A549 (cell line): ENCODE measurements at regions not wholly inside any gene's neighbourhood (a gene's known extent, or its start where the extent isn't known, plus 50 kb on each side); places are given as distances from the start of the nearest gene placed in this dataset.

Experiments used
- ATAC-seq, 2 experiments: fragments of 200-7000 bp in 1 of 2; fragments of >200 bp in 1 of 2; cut with Nextera tagmentation in 1 of 2; cut with Tn5 transposase in 1 of 2; 3 replicates each; pipeline versions ENCODE4 v1.8.0 to v1.9.1; 2018 to 2020; ENCODE audit warnings: mild to moderate bottlenecking in 1 of 2, moderate library complexity in 1 of 2
- CTCF ChIA-PET: fragments of 300-600 bp; sonication (Branson Sonifier 250); formaldehyde crosslinking; extraction: SDS; loops from one replicate; lab custom pipeline; 2021; ENCODE audit warnings: antibody characterized with exemption, inconsistent platforms; lab: Yijun Ruan, JAX
- POLR2A ChIA-PET: fragments of 350-600 bp; formaldehyde crosslinking; extraction: SDS; loops from one replicate; lab custom pipeline; 2021; ENCODE audit warnings: antibody characterized with exemption, inconsistent platforms; lab: Yijun Ruan, JAX
- DNase-seq, 2 experiments: peaks; one replicate each; pipeline versions ENCODE4 v3.0.0 to v3.0.0-alpha.2; 2011 to 2016; ENCODE audit warnings: low read depth in 1 of 2, low spot score in 1 of 2
- FAIRE-seq: peaks from 2 replicates; lab custom pipeline; 2011; peaks lifted over from hg19 to GRCh38; lab: Jason Lieb, UNC
- H3K27ac ChIP-seq, 2 experiments: fragments of >200 bp; sonication (Bioruptor Twin); formaldehyde crosslinking; 3 replicates each; pipeline ENCODE4 v1.5.1; 2016 to 2017
- H3K4me1 ChIP-seq: fragments of >200 bp; sonication (Bioruptor Twin); formaldehyde crosslinking; 3 replicates; pipeline ENCODE4 v1.6.1; 2016
- H3K4me2 ChIP-seq: fragments of >200 bp; sonication (Bioruptor Twin); formaldehyde crosslinking; 3 replicates; pipeline ENCODE4 v1.6.1; 2016
- H3K4me3 ChIP-seq: fragments of >200 bp; sonication (Bioruptor Twin); formaldehyde crosslinking; 3 replicates; pipeline ENCODE4 v1.5.1; 2016
- H3K9me3 ChIP-seq: fragments of >200 bp; sonication (Bioruptor Twin); formaldehyde crosslinking; 3 replicates; pipeline ENCODE4 v1.6.1; 2016
- CEBPB ChIP-seq, 2 experiments: fragments of >200 bp in 1 of 2; sonication (Bioruptor Twin) in 1 of 2; formaldehyde crosslinking in 1 of 2; IDR thresholded peaks; 2 replicates each; pipeline ENCODE4 v1.6.1; 2012 to 2016
- CTCF ChIP-seq: fragments of >200 bp; sonication (Bioruptor Twin); formaldehyde crosslinking; IDR thresholded peaks from 3 replicates; pipeline ENCODE4 v1.5.1; 2016
- FOXS1 ChIP-seq: fragments of 250-450 bp; sonication (Bioruptor Pico); IDR thresholded peaks from 2 replicates; pipeline ENCODE4 v1.5.0; 2020; ENCODE audit warnings: mild to moderate bottlenecking, moderate library complexity
- HEYL ChIP-seq: fragments of 250-450 bp; sonication (Bioruptor Pico); IDR thresholded peaks from 2 replicates; pipeline ENCODE4 v1.8.0; 2021; ENCODE audit warnings: mild to moderate bottlenecking, moderate library complexity
- KDM1A ChIP-seq: fragments of 200-600 bp; sonication (generic); IDR thresholded peaks from 2 replicates; pipeline ENCODE4 v1.6.1; 2016; ENCODE audit warnings: low read depth, mild to moderate bottlenecking
- NPAS2 ChIP-seq: fragments of 250-450 bp; sonication (Bioruptor Pico); IDR thresholded peaks from 2 replicates; pipeline ENCODE4 v1.8.0; 2022; ENCODE audit warnings: mild to moderate bottlenecking, moderate library complexity, borderline replicate concordance
- NR3C1 ChIP-seq: fragments of >200 bp; sonication (Bioruptor Twin); formaldehyde crosslinking; IDR thresholded peaks from 3 replicates; pipeline ENCODE4 v1.6.1; 2017
- POLR2AphosphoS2 ChIP-seq: conservative IDR thresholded peaks from 2 replicates; pipeline ENCODE4 v1.6.1; 2012; ENCODE audit warnings: low read length, improper control_type of control experiment, inconsistent platforms
- RAD21 ChIP-seq, 2 experiments: fragments of >200 bp in 1 of 2; sonication (Bioruptor Twin) in 1 of 2; formaldehyde crosslinking in 1 of 2; IDR thresholded peaks in 1 of 2; conservative IDR thresholded peaks in 1 of 2; 2 replicates in 1 of 2; 3 replicates in 1 of 2; pipeline ENCODE4 v1.6.1; 2012 to 2018; ENCODE audit warnings: inconsistent platforms in 1 of 2
- REST ChIP-seq: fragments of 200-600 bp; sonication (generic); IDR thresholded peaks from 2 replicates; pipeline ENCODE4 v1.6.1; 2016; ENCODE audit warnings: antibody characterized with exemption, mild to moderate bottlenecking, moderate library complexity
- SMC3 ChIP-seq: fragments of >200 bp; sonication (Bioruptor Twin); formaldehyde crosslinking; IDR thresholded peaks from 3 replicates; pipeline ENCODE4 v1.6.1; 2018; ENCODE audit warnings: inconsistent platforms
- TP53 ChIP-seq: fragments of 250-450 bp; sonication (Bioruptor Pico); IDR thresholded peaks from 2 replicates; pipeline ENCODE4 v1.5.0; 2021; ENCODE audit warnings: mild to moderate bottlenecking, moderate library complexity
- WGBS: methylation state at CpG from one replicate; pipeline ENCODE4 v1.1.6; 2017; ENCODE audit errors: missing lambda C conversion rate; 5-methylcytosine and 5-hydroxymethylcytosine counted together

- TF ChIP-seq HEYL (CRISPR knock-in tag) (no peak), POLR2AphosphoS2 (no peak), NPAS2 (no peak), NR3C1 (no peak), KDM1A (no peak)
Measured at GRCh38 chr1:111045033-111045722, 81.5 kb upstream of the LRIF1 start (continued).

- Histone ChIP-seq H3K9me3 (no peaks in the 10 kb centered on the region), H3K27ac (no peak overlapping the region), H3K4me1 (no peaks in the 10 kb centered on the region), H3K4me2 (no peak overlapping the region), H3K4me3 (no peak overlapping the region)
- TF ChIP-seq CTCF (peak; percentile 60), CEBPB (IDR thresholded peaks at IDR 0.05) (no peak), SMC3 (no peak), RAD21 (conservative IDR thresholded peaks at IDR 0.05 in 1 of 2, IDR thresholded peaks at IDR 0.05 in 1 of 2) (peak; percentile 23 to 27; a peak in 3 of 5 replicates)
- ATAC-seq: no peak
- FAIRE-seq: no peak
- CTCF ChIA-PET: interaction anchor here (0.6 kb wide), 1 partner anchor 83 kb away, joined by 4 read pairs; no protein-coding TSS in a partner anchor
- DNase-seq: peak; percentile 9 to 34
- POLR2A ChIA-PET: no interaction called here
- WGBS: 22% methylated on average over 9 of the region's 9 CpGs
Measured at GRCh38 chr1:111032295-111032897, 68.7 kb upstream of the LRIF1 start.

GRCh38 chr1:111030590-111030989 is 66.9 kb upstream of the LRIF1 start:
- WGBS: 5% methylated on average over 1 of the region's 1 CpG
- peak; percentile 23 for FAIRE-seq

More at GRCh38 chr1:111030590-111030989, 66.9 kb upstream of the LRIF1 start:
- Histone ChIP-seq H3K4me2 (no peak overlapping the region), H3K27ac (no peak overlapping the region), H3K4me3 (no peak overlapping the region), H3K4me1 (no peaks in the 10 kb centered on the region), H3K9me3 (no peaks in the 10 kb centered on the region)
- peak; percentile 59 to 79; a peak in 4 of 6 replicates for ATAC-seq
- POLR2A ChIA-PET: no interaction called here
- CTCF ChIA-PET: interaction anchor here (0.6 to 2.3 kb wide), 14 partner anchors 13 to 371 kb away, joined by 3 to 12 read pairs (median 3); no protein-coding TSS in a partner anchor
- TF ChIP-seq REST: no peak
- peak; percentile 56 for TF ChIP-seq CTCF
- TF ChIP-seq FOXS1 (CRISPR knock-in tag): no peak
- TF ChIP-seq TP53 (CRISPR knock-in tag): no peak
- peak; percentile 2 to 61 for DNase-seq
